Neural crest cell (in vitro differentiated cells): ENCODE measurements at regions not wholly inside any gene's neighbourhood (a gene's known extent, or its start where the extent isn't known, plus 50 kb on each side); places are given as distances from the start of the nearest gene placed in this dataset.

Source experiments
- DNase-seq: peaks from one replicate; pipeline ENCODE4 v3.0.0; 2021; ENCODE audit warnings: low read depth, mixed read lengths, low spot score
- H3K27ac Mint-ChIP-seq: one replicate; pipeline ENCODE4 v1.8.0; 2021; ENCODE audit warnings: mild to moderate bottlenecking, mixed read lengths; ENCODE audit not compliant: unreplicated experiment
- H3K27me3 Mint-ChIP-seq: 2 replicates; pipeline ENCODE4 v1.8.0; 2021; ENCODE audit warnings: low read depth, mild to moderate bottlenecking, mixed read lengths
- H3K36me3 Mint-ChIP-seq: 2 replicates; pipeline ENCODE4 v1.8.0; 2021; ENCODE audit warnings: low read depth, mild to moderate bottlenecking, mixed read lengths
- H3K4me1 Mint-ChIP-seq: 2 replicates; pipeline ENCODE4 v1.8.0; 2021; ENCODE audit warnings: mixed read lengths
- H3K4me3 Mint-ChIP-seq: one replicate; pipeline ENCODE4 v1.8.0; 2021; ENCODE audit warnings: mild to moderate bottlenecking, mixed read lengths
- H3K9me3 Mint-ChIP-seq: 2 replicates; pipeline ENCODE4 v1.8.0; 2021; ENCODE audit warnings: mixed read lengths
- TF ChIP-seq, protein P1 (sequence below): fragments of 200-600 bp; sonication (generic); conservative IDR thresholded peaks from 2 replicates; pipeline ENCODE4 v1.5.0; 2021; ENCODE audit warnings: antibody characterized with exemption, mild to moderate bottlenecking

DNA sequence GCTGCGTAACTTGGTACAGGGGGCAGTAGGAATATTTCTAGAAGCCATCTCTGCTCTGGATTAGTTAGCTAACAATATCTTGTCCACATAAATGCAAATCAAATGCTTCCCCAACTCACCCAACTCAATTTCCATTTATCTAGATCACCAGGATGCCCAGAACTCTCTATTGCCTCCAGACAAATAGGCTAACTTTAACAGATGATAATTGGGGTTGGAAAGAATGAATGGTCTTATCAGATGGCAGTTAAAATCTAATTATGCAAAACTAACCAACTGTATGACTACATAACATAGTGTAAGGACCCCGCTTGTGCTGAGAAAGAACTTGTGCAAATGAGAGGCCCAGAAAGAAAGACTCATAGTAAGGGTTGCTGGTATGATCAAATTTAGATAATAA lies 1024.8 kb downstream of the PLA2G4A start:
- H3K27me3 Mint-ChIP-seq = no peaks in the 10 kb centered on the region
- no peak overlapping the region for H3K27ac Mint-ChIP-seq
- TF ChIP-seq, protein P1, sequence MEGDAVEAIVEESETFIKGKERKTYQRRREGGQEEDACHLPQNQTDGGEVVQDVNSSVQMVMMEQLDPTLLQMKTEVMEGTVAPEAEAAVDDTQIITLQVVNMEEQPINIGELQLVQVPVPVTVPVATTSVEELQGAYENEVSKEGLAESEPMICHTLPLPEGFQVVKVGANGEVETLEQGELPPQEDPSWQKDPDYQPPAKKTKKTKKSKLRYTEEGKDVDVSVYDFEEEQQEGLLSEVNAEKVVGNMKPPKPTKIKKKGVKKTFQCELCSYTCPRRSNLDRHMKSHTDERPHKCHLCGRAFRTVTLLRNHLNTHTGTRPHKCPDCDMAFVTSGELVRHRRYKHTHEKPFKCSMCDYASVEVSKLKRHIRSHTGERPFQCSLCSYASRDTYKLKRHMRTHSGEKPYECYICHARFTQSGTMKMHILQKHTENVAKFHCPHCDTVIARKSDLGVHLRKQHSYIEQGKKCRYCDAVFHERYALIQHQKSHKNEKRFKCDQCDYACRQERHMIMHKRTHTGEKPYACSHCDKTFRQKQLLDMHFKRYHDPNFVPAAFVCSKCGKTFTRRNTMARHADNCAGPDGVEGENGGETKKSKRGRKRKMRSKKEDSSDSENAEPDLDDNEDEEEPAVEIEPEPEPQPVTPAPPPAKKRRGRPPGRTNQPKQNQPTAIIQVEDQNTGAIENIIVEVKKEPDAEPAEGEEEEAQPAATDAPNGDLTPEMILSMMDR = no peak
- H3K36me3 Mint-ChIP-seq = no peaks in the 10 kb centered on the region
- H3K4me1 Mint-ChIP-seq = no peaks in the 10 kb centered on the region
- no peak overlapping the region for H3K4me3 Mint-ChIP-seq
- no peak for DNase-seq
- H3K9me3 Mint-ChIP-seq = peaks cover 13% of the 10 kb centered on the region

- H3K36me3 Mint-ChIP-seq = no peaks in the 10 kb centered on the region
- no peak overlapping the region for H3K27ac Mint-ChIP-seq
- H3K4me3 Mint-ChIP-seq = no peak overlapping the region
These were observed 1025.7 kb downstream of the PLA2G4A start for GRCh38 chr1:187854457-187854856.

DNA sequence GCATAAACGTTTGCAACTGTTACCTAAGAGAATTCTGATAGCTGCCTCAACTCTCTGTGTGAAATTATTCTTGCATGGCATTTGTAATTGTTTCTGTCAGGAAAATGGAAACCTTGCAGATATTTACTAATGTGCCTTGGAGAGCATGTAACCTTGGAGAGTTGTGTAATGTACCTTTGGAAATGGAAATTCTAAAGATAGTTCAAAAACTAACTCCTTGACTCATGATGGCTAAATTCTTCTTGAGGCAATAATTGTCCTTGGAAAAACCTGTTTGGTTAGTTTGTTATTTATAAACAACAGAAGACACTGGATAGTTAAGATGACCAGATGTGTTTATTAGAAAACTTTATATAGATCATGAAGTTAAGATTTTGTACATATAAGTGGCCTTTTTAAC lies 1033.8 kb downstream of the PLA2G4A start:
- no peaks in the 10 kb centered on the region for H3K36me3 Mint-ChIP-seq
- no peaks in the 10 kb centered on the region for H3K27me3 Mint-ChIP-seq
- H3K4me1 Mint-ChIP-seq = no peaks in the 10 kb centered on the region
- DNase-seq = no peak
- no peak overlapping the region for H3K27ac Mint-ChIP-seq
- H3K9me3 Mint-ChIP-seq = peaks cover 4% of the 10 kb centered on the region
- TF ChIP-seq, protein P1 = no peak
- H3K4me3 Mint-ChIP-seq = no peak overlapping the region

More at GRCh38 chr1:187854457-187854856, 1025.7 kb downstream of the PLA2G4A start:
- TF ChIP-seq, protein P1 = no peak
- H3K9me3 Mint-ChIP-seq = peaks cover 13% of the 10 kb centered on the region
- no peak for DNase-seq
- H3K4me1 Mint-ChIP-seq = no peaks in the 10 kb centered on the region
- H3K27me3 Mint-ChIP-seq = no peaks in the 10 kb centered on the region

DNA sequence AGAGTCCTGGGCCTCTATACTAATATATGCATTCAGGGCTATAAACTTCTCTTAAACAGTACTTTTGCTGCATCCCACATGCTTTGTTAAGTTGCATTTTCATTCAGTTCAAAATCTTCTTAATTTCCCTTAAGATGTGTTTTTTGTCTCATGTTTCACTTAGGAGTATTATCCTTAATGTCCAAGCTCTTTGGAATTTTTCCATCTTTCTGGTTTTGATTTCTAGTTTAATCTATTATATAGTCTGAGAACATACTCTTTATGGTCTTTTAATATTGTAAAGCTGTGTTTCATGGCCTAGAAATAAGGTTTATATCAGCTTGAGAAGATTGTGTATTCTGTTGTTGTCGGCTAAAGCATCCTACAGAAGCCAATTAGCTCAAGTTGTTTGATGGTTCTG lies 1041.8 kb downstream of the PLA2G4A start:
- H3K9me3 Mint-ChIP-seq = no peaks in the 10 kb centered on the region

DNA sequence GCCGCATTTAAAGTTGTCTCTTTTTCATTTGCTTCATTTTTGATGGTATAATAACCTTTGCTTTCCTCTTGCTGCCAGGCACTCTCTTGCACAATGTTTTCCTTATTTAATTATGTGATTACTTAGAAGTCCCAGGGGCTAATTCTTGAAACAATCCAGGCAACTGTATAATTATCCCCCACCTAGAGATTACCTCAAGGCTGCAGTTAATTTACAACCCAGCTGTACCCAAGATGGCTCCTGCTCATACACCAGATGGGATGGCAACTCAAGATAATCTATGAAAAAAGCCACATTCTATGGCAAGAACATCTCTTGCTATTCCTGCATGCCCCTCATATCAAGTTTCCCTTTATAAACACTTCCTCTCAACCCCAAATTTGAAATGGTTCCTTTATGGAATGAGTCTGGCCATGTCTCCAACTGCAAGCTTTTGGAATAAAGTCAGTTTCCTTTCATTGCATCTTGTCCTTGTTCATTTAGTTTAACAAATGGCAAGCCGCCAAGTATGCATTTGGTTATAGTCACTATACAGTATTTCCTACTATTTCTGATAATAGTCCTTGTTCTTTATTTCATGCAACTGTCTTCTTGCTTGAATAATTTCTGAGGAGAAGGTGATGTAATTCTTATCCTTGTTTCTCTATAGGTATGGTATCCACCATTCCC lies 1042.6 kb downstream of the PLA2G4A start:
- TF ChIP-seq, protein P1 = no peak
- no peak for DNase-seq
- H3K27ac Mint-ChIP-seq = no peak overlapping the region

More for the DNA sequence above, 1041.8 kb downstream of the PLA2G4A start:
- TF ChIP-seq, protein P1 = no peak
- Mint-ChIP-seq H3K4me1 (no peaks in the 10 kb centered on the region), H3K36me3 (no peaks in the 10 kb centered on the region), H3K4me3 (no peak overlapping the region), H3K27ac (no peak overlapping the region), H3K27me3 (no peaks in the 10 kb centered on the region)
- DNase-seq = no peak

More for the DNA sequence above, 1042.6 kb downstream of the PLA2G4A start:
- no peaks in the 10 kb centered on the region for H3K27me3 Mint-ChIP-seq
- H3K36me3 Mint-ChIP-seq = no peaks in the 10 kb centered on the region
- H3K4me1 Mint-ChIP-seq = no peaks in the 10 kb centered on the region
- no peaks in the 10 kb centered on the region for H3K9me3 Mint-ChIP-seq
- H3K4me3 Mint-ChIP-seq = no peak overlapping the region
